Thoracic aorta (tissue), 2 donors: ENCODE measurements at regions not wholly inside any gene's neighbourhood (a gene's known extent, or its start where the extent isn't known, plus 50 kb on each side); places are given as distances from the start of the nearest gene placed in this dataset.
"Not testable (repeated sequence)": the region's sequence is repeated elsewhere in the genome, so short reads cannot be mapped to it uniquely, and the experiment has no call there.

Experiments
- ATAC-seq: fragments of 150-250 bp; one replicate; pipeline ENCODE4 v1.8.0; 2017; ENCODE audit warnings: low read depth; ENCODE audit not compliant: insufficient number of reproducible peaks, low FRiP score
- DNase-seq: peaks from one replicate; pipeline ENCODE4 v3.0.0-alpha.2; 2020; ENCODE audit warnings: low spot score
- H3K27ac ChIP-seq, 2 donors: fragments of 200-600 bp; sonication (generic); 1 replicate in 1 of 2; 2 replicates in 1 of 2; pipeline ENCODE4 v1.5.1; 2016; ENCODE audit warnings: mild to moderate bottlenecking in 2 of 2, moderate library complexity in 2 of 2
- H3K27me3 ChIP-seq: fragments of 200-600 bp; sonication (generic); replicated peaks from 2 replicates; pipeline ENCODE4 v1.6.0; 2016; ENCODE audit warnings: mild to moderate bottlenecking; ENCODE audit not compliant: insufficient read depth
- H3K36me3 ChIP-seq: fragments of 200-600 bp; sonication (generic); one replicate; pipeline ENCODE4 v1.5.1; 2016
- H3K4me1 ChIP-seq, 2 donors: fragments of 200-600 bp; sonication (generic); 1 replicate in 1 of 2; 2 replicates in 1 of 2; pipeline versions ENCODE4 v1.5.1 to v1.6.0; 2016; ENCODE audit warnings: low read depth in 2 of 2, mild to moderate bottlenecking in 1 of 2; ENCODE audit not compliant: control insufficient read depth in 1 of 2
- H3K4me3 ChIP-seq: fragments of 200-600 bp; sonication (generic); 2 replicates; pipeline ENCODE4 v1.5.1; 2016; ENCODE audit warnings: mild to moderate bottlenecking
- H3K9me3 ChIP-seq: fragments of 200-600 bp; sonication (generic); 2 replicates; pipeline ENCODE4 v1.5.1; 2016
- CTCF ChIP-seq: fragments of 200-600 bp; sonication (generic); IDR thresholded peaks from one replicate; pipeline ENCODE4 v1.5.1; 2019; ENCODE audit warnings: antibody characterized with exemption

GRCh38 chrX:74187211-74187610, 116.8 kb upstream of the ZCCHC13 start:
- Histone ChIP-seq H3K36me3 (no peaks in the 10 kb centered on the region), H3K9me3 (no peaks in the 10 kb centered on the region), H3K27me3 (no peaks in the 10 kb centered on the region), H3K4me1 (no peaks in the 10 kb centered on the region), H3K27ac (no peak overlapping the region), H3K4me3 (no peak overlapping the region)
- TF ChIP-seq CTCF, result no peak
- DNase-seq (no peak), ATAC-seq (no peak)

- not testable (repeated sequence) for ATAC-seq, H3K9me3 ChIP-seq, H3K27me3 ChIP-seq, H3K4me3 ChIP-seq, DNase-seq, H3K4me1 ChIP-seq, H3K36me3 ChIP-seq, H3K27ac ChIP-seq
Observed at GRCh38 chrX:74183047-74183446, 120.9 kb upstream of the ZCCHC13 start.

- H3K4me3 ChIP-seq, H3K36me3 ChIP-seq, ATAC-seq, H3K27ac ChIP-seq, H3K9me3 ChIP-seq, H3K4me1 ChIP-seq, DNase-seq, H3K27me3 ChIP-seq: not testable (repeated sequence)
Observed at GRCh38 chrX:74181976-74182375, 122.0 kb upstream of the ZCCHC13 start.

- no peak for DNase-seq
- Histone ChIP-seq H3K9me3 (no peaks in the 10 kb centered on the region), H3K4me3 (no peak overlapping the region), H3K36me3 (no peaks in the 10 kb centered on the region), H3K27me3 (no peaks in the 10 kb centered on the region), H3K27ac (no peak overlapping the region), H3K4me1 (peaks cover 0 to 4% of the 10 kb centered on the region in 2 donors)
- no peak for ATAC-seq
- TF ChIP-seq CTCF, result no peak
Observed at GRCh38 chrX:74180716-74181115, 123.3 kb upstream of the ZCCHC13 start.

GRCh38 chrX:74179990-74180389, 124.0 kb upstream of the ZCCHC13 start:
- TF ChIP-seq CTCF, result no peak
- no peak overlapping the region for H3K27ac ChIP-seq
- ATAC-seq, result no peak
- DNase-seq, result no peak
- H3K9me3 ChIP-seq, result no peaks in the 10 kb centered on the region
- H3K4me1 ChIP-seq, result peaks cover 0 to 4% of the 10 kb centered on the region in 2 donors
- no peaks in the 10 kb centered on the region for H3K36me3 ChIP-seq
- no peaks in the 10 kb centered on the region for H3K27me3 ChIP-seq
- H3K4me3 ChIP-seq, result no peak overlapping the region

GRCh38 chrX:74179499-74179898, 124.5 kb upstream of the ZCCHC13 start:
- Histone ChIP-seq H3K4me1 (peaks cover 0 to 4% of the 10 kb centered on the region in 2 donors), H3K9me3 (no peaks in the 10 kb centered on the region), H3K27me3 (no peaks in the 10 kb centered on the region), H3K4me3 (no peak overlapping the region), H3K36me3 (no peaks in the 10 kb centered on the region), H3K27ac (no peak overlapping the region)
- DNase-seq, result no peak
- no peak for ATAC-seq
- TF ChIP-seq CTCF, result no peak
